ENCODE measurements at regions not wholly inside any gene's neighbourhood (a gene's known extent, or its start where the extent isn't known, plus 50 kb on each side); places are given as distances from the start of the nearest gene placed in this dataset.

- TF ChIP-seq FOXP2 (optimal IDR thresholded peaks at IDR 0.05; ENCODE audit: borderline replicate concordance, extremely low read depth, extremely low read length, insufficient read depth) (no peak), REST (IDR thresholded peaks at IDR 0.05; ENCODE audit: insufficient read depth in 1 of 2, low read depth in 2 of 2, low read length in 2 of 2) (no peak), SIN3A (IDR thresholded peaks at IDR 0.05; ENCODE audit: borderline replicate concordance, insufficient read depth, low read length) (no peak), POLR2AphosphoS5 (IDR thresholded peaks at IDR 0.05; ENCODE audit: low read depth, low read length) (no peak)
Observed at GRCh38 chr1:213380865-213381264, 329.8 kb downstream of the RPS6KC1 start.
